Activated CD4-positive, alpha-beta T cell treated with anti-CD3 and anti-CD28 coated beads for 36 hours (primary cell): ENCODE measurements at regions not wholly inside any gene's neighbourhood (a gene's known extent, or its start where the extent isn't known, plus 50 kb on each side); places are given as distances from the start of the nearest gene placed in this dataset.

Experiments
- ATAC-seq: fragments of 200-7000 bp; cut with Tn5 transposase; one replicate; pipeline ENCODE4 v1.10.0; 2021; ENCODE audit warnings: mild to moderate bottlenecking, moderate library complexity
- CTCF ChIA-PET: fragments of 350-600 bp; sonication (Branson Sonifier 250); formaldehyde crosslinking; loops from one replicate; lab custom pipeline; 2021; ENCODE audit warnings: antibody characterized with exemption; lab: Charles Lee
- POLR2A ChIA-PET: fragments of 350-600 bp; sonication (Branson Sonifier 250); formaldehyde crosslinking; loops from one replicate; lab custom pipeline; 2021; ENCODE audit warnings: antibody characterized with exemption, inconsistent platforms; lab: Charles Lee
- DNase-seq: peaks from one replicate; pipeline ENCODE4 v3.0.0-alpha.2; 2020
- H3K27ac Mint-ChIP-seq: one replicate; pipeline ENCODE4 v1.8.0; 2021; ENCODE audit warnings: mixed read lengths
- H3K27me3 Mint-ChIP-seq: one replicate; pipeline ENCODE4 v1.8.0; 2021; ENCODE audit warnings: mixed read lengths
- H3K36me3 Mint-ChIP-seq: one replicate; pipeline ENCODE4 v1.8.0; 2021; ENCODE audit warnings: low read depth, mixed read lengths
- H3K4me1 Mint-ChIP-seq: one replicate; pipeline ENCODE4 v1.8.0; 2021; ENCODE audit warnings: mixed read lengths
- H3K4me3 Mint-ChIP-seq: one replicate; pipeline ENCODE4 v1.8.0; 2021; ENCODE audit warnings: mild to moderate bottlenecking, moderate library complexity, mixed read lengths
- H3K9me3 Mint-ChIP-seq: one replicate; pipeline ENCODE4 v1.8.0; 2021; ENCODE audit warnings: low read depth, mixed read lengths
- intact Hi-C, 2 experiments: fragments of 100-400 bp; cut with DNase I in 1 of 2; cut with micrococcal nuclease in 1 of 2; formaldehyde crosslinking; loops; one replicate each; pipeline versions ENCODE4 v1.14.2 to v1.15.1; 2022 to 2024; cut with DNase I, micrococcal nuclease

GRCh38 chr2:2850859-2851258, 519.8 kb upstream of the MYT1L start:
- Mint-ChIP-seq H3K4me3 (no peak overlapping the region), H3K27ac (no peak overlapping the region), H3K27me3 (no peaks in the 10 kb centered on the region), H3K36me3 (no peaks in the 10 kb centered on the region), H3K9me3 (no peaks in the 10 kb centered on the region), H3K4me1 (no peaks in the 10 kb centered on the region)
- ChIA-PET POLR2A (no interaction called here), CTCF (no interaction called here)
- DNase-seq, result no peak
- intact Hi-C loops, result no loop called here
- no peak for ATAC-seq

- H3K27ac Mint-ChIP-seq, result no peak overlapping the region
- no peak overlapping the region for H3K4me3 Mint-ChIP-seq
- H3K27me3 Mint-ChIP-seq, result no peaks in the 10 kb centered on the region
- intact Hi-C loops, result no loop called here
- CTCF ChIA-PET, result no interaction called here
- H3K36me3 Mint-ChIP-seq, result no peaks in the 10 kb centered on the region
- ATAC-seq (no peak), DNase-seq (no peak)
- no peaks in the 10 kb centered on the region for H3K9me3 Mint-ChIP-seq
- no peaks in the 10 kb centered on the region for H3K4me1 Mint-ChIP-seq
- POLR2A ChIA-PET, result no interaction called here
Measured at GRCh38 chr2:2850218-2850755, 519.2 kb upstream of the MYT1L start.

- no peak overlapping the region for H3K4me3 Mint-ChIP-seq
- ChIA-PET CTCF (no interaction called here), POLR2A (no interaction called here)
- H3K27ac Mint-ChIP-seq, result no peak overlapping the region
- no peaks in the 10 kb centered on the region for H3K27me3 Mint-ChIP-seq
- ATAC-seq (no peak), DNase-seq (no peak)
- H3K9me3 Mint-ChIP-seq, result no peaks in the 10 kb centered on the region
- H3K36me3 Mint-ChIP-seq, result no peaks in the 10 kb centered on the region
- intact Hi-C loops, result loop anchor here in 1 of 2 experiments (10.0 kb wide), 1 partner anchor 455 kb away; no protein-coding TSS in a partner anchor
- H3K4me1 Mint-ChIP-seq, result no peaks in the 10 kb centered on the region
Measured at GRCh38 chr2:2849464-2850217, 518.6 kb upstream of the MYT1L start.

GRCh38 chr2:2848621-2849333, 517.7 kb upstream of the MYT1L start:
- no peak overlapping the region for H3K4me3 Mint-ChIP-seq
- H3K36me3 Mint-ChIP-seq, result no peaks in the 10 kb centered on the region
- no peak for ATAC-seq
- H3K4me1 Mint-ChIP-seq, result no peaks in the 10 kb centered on the region
- ChIA-PET CTCF (no interaction called here), POLR2A (no interaction called here)
- H3K27me3 Mint-ChIP-seq, result no peaks in the 10 kb centered on the region
- H3K9me3 Mint-ChIP-seq, result no peaks in the 10 kb centered on the region
- intact Hi-C loops, result loop anchor here in 1 of 2 experiments (10.0 kb wide), 1 partner anchor 456 kb away; no protein-coding TSS in a partner anchor
- H3K27ac Mint-ChIP-seq, result no peak overlapping the region
- no peak for DNase-seq

GRCh38 chr2:2848198-2848597, 517.1 kb upstream of the MYT1L start:
- H3K4me3 Mint-ChIP-seq, result no peak overlapping the region
- DNase-seq (no peak), ATAC-seq (no peak)
- intact Hi-C loops, result loop anchor here in 1 of 2 experiments (10.0 kb wide), 1 partner anchor 457 kb away; no protein-coding TSS in a partner anchor
- no peaks in the 10 kb centered on the region for H3K4me1 Mint-ChIP-seq
- H3K27me3 Mint-ChIP-seq, result no peaks in the 10 kb centered on the region
- CTCF ChIA-PET, result no interaction called here
- H3K27ac Mint-ChIP-seq, result no peak overlapping the region
- no peaks in the 10 kb centered on the region for H3K9me3 Mint-ChIP-seq
- no peaks in the 10 kb centered on the region for H3K36me3 Mint-ChIP-seq
- POLR2A ChIA-PET, result no interaction called here

- Mint-ChIP-seq H3K36me3 (no peaks in the 10 kb centered on the region), H3K27ac (no peak overlapping the region), H3K27me3 (no peaks in the 10 kb centered on the region), H3K4me3 (no peak overlapping the region), H3K4me1 (no peaks in the 10 kb centered on the region), H3K9me3 (no peaks in the 10 kb centered on the region)
- intact Hi-C loops, result loop anchor here in 1 of 2 experiments (10.0 kb wide), 1 partner anchor 458 kb away; no protein-coding TSS in a partner anchor
- CTCF ChIA-PET, result no interaction called here
- POLR2A ChIA-PET, result no interaction called here
- DNase-seq (no peak), ATAC-seq (no peak)
Measured at GRCh38 chr2:2847209-2847676, 516.2 kb upstream of the MYT1L start.

- no peaks in the 10 kb centered on the region for H3K9me3 Mint-ChIP-seq
- POLR2A ChIA-PET, result no interaction called here
- DNase-seq, result no peak
- H3K36me3 Mint-ChIP-seq, result no peaks in the 10 kb centered on the region
- H3K27ac Mint-ChIP-seq, result no peak overlapping the region
- H3K4me1 Mint-ChIP-seq, result no peaks in the 10 kb centered on the region
- no peaks in the 10 kb centered on the region for H3K27me3 Mint-ChIP-seq
- intact Hi-C loops, result loop anchor here in 1 of 2 experiments (10.0 kb wide), 1 partner anchor 458 kb away; no protein-coding TSS in a partner anchor
- CTCF ChIA-PET, result no interaction called here
- H3K4me3 Mint-ChIP-seq, result no peak overlapping the region
- ATAC-seq, result no peak
Measured at GRCh38 chr2:2846332-2847208, 515.5 kb upstream of the MYT1L start.

- H3K4me1 Mint-ChIP-seq, result no peaks in the 10 kb centered on the region
- H3K27ac Mint-ChIP-seq, result no peak overlapping the region
- ATAC-seq, result no peak
- intact Hi-C loops, result loop anchor here in 1 of 2 experiments (10.0 kb wide), 1 partner anchor 459 kb away; no protein-coding TSS in a partner anchor
- POLR2A ChIA-PET, result no interaction called here
- H3K36me3 Mint-ChIP-seq, result no peaks in the 10 kb centered on the region
- no peaks in the 10 kb centered on the region for H3K9me3 Mint-ChIP-seq
- H3K27me3 Mint-ChIP-seq, result no peaks in the 10 kb centered on the region
- H3K4me3 Mint-ChIP-seq, result no peak overlapping the region
- CTCF ChIA-PET, result no interaction called here
- no peak for DNase-seq
Measured at GRCh38 chr2:2845806-2846315, 514.8 kb upstream of the MYT1L start.

- ChIA-PET CTCF (no interaction called here), POLR2A (no interaction called here)
- H3K9me3 Mint-ChIP-seq, result no peaks in the 10 kb centered on the region
- intact Hi-C loops, result loop anchor here in 1 of 2 experiments (10.0 kb wide), 1 partner anchor 460 kb away; no protein-coding TSS in a partner anchor
- no peak overlapping the region for H3K4me3 Mint-ChIP-seq
- H3K27ac Mint-ChIP-seq, result no peak overlapping the region
- H3K27me3 Mint-ChIP-seq, result no peaks in the 10 kb centered on the region
- no peaks in the 10 kb centered on the region for H3K4me1 Mint-ChIP-seq
- ATAC-seq (no peak), DNase-seq (no peak)
- no peaks in the 10 kb centered on the region for H3K36me3 Mint-ChIP-seq
Measured at GRCh38 chr2:2845267-2845666, 514.2 kb upstream of the MYT1L start.

- CTCF ChIA-PET, result interaction anchor here (0.8 kb wide), 1 partner anchor 77 kb away, joined by 3 read pairs; no protein-coding TSS in a partner anchor
- intact Hi-C loops, result loop anchor here in 1 of 2 experiments (10.0 kb wide), 1 partner anchor 461 kb away; no protein-coding TSS in a partner anchor
- Mint-ChIP-seq H3K9me3 (no peaks in the 10 kb centered on the region), H3K4me3 (no peak overlapping the region), H3K4me1 (no peaks in the 10 kb centered on the region), H3K27ac (no peak overlapping the region), H3K36me3 (no peaks in the 10 kb centered on the region), H3K27me3 (no peaks in the 10 kb centered on the region)
- POLR2A ChIA-PET, result no interaction called here
- ATAC-seq (no peak), DNase-seq (no peak)
Measured at GRCh38 chr2:2843969-2844548, 513.0 kb upstream of the MYT1L start.
